ENCODE measurements at regions not wholly inside any gene's neighbourhood (a gene's known extent, or its start where the extent isn't known, plus 50 kb on each side); places are given as distances from the start of the nearest gene placed in this dataset.
A peak's percentile ranks its signal among the peaks of the same experiment; 100 is the strongest.

GRCh38 chr4:138555108-138555507 is 313.0 kb upstream of the SLC7A11 start:
- DNase-seq (ENCODE audit: low spot score), result no peak
- Histone ChIP-seq H3K4me1 (ENCODE audit: insufficient read depth, poor library complexity, severe bottlenecking) (no peaks in the 10 kb centered on the region), H3K9me3 (ENCODE audit: severe bottlenecking) (no peaks in the 10 kb centered on the region), H3K27me3 (ENCODE audit: insufficient read depth, poor library complexity, severe bottlenecking) (no peaks in the 10 kb centered on the region), H3K27ac (ENCODE audit: poor library complexity, severe bottlenecking) (no peak overlapping the region), H3K36me3 (ENCODE audit: low read depth) (no peaks in the 10 kb centered on the region), H3K4me3 (ENCODE audit: severe bottlenecking) (no peak overlapping the region)
- ATAC-seq (ENCODE audit: low read depth), result no peak
- no peak for TF ChIP-seq CTCF (IDR thresholded peaks at IDR 0.05; ENCODE audit: poor library complexity, severe bottlenecking)

- peak; percentile 27 for DNase-seq (ENCODE audit: low spot score)
- TF ChIP-seq CTCF (IDR thresholded peaks at IDR 0.05; ENCODE audit: poor library complexity, severe bottlenecking), result no peak
- no peaks in the 10 kb centered on the region for H3K36me3 ChIP-seq (ENCODE audit: low read depth)
- H3K27me3 ChIP-seq (ENCODE audit: insufficient read depth, poor library complexity, severe bottlenecking), result no peaks in the 10 kb centered on the region
- ATAC-seq (ENCODE audit: low read depth), result no peak
- H3K4me1 ChIP-seq (ENCODE audit: insufficient read depth, poor library complexity, severe bottlenecking), result no peaks in the 10 kb centered on the region
- H3K27ac ChIP-seq (ENCODE audit: poor library complexity, severe bottlenecking), result no peak overlapping the region
- H3K4me3 ChIP-seq (ENCODE audit: severe bottlenecking), result no peak overlapping the region
- no peaks in the 10 kb centered on the region for H3K9me3 ChIP-seq (ENCODE audit: severe bottlenecking)
Measured at GRCh38 chr4:138553001-138553845, 311.1 kb upstream of the SLC7A11 start.

DNA sequence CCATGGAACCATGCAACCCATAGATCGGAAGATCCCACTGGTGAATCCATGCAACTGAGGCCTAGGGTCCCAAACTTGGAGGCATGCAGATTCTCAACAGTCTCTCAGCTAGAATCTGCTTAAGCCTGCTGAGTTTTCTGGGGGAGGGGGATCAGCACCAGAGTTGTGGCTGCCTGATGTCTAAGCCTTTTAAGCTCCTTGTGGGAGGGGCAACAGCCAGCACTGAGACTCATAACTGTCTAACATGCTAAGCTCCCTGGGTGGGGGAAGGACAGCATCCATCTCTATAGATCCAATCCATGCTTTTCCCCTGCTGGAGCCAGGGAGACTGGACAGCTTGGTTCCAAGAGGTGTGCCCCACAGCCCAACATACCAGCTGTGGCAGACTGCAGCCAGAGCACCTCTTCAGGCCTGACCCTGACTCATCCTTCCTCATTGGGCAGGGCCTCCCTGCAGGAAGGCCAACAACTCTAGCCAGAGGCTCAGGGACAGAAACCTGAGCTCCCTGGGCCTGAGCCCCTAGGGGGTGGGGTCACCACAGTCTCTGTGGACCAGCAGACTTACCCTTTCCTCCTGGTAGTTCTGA is 300.1 kb upstream of the SLC7A11 start:
- peak; percentile 36; the same call in 2 of the 3 replicates for ATAC-seq (ENCODE audit: low read depth)
- H3K4me3 ChIP-seq (ENCODE audit: severe bottlenecking), result no peak overlapping the region

DNA sequence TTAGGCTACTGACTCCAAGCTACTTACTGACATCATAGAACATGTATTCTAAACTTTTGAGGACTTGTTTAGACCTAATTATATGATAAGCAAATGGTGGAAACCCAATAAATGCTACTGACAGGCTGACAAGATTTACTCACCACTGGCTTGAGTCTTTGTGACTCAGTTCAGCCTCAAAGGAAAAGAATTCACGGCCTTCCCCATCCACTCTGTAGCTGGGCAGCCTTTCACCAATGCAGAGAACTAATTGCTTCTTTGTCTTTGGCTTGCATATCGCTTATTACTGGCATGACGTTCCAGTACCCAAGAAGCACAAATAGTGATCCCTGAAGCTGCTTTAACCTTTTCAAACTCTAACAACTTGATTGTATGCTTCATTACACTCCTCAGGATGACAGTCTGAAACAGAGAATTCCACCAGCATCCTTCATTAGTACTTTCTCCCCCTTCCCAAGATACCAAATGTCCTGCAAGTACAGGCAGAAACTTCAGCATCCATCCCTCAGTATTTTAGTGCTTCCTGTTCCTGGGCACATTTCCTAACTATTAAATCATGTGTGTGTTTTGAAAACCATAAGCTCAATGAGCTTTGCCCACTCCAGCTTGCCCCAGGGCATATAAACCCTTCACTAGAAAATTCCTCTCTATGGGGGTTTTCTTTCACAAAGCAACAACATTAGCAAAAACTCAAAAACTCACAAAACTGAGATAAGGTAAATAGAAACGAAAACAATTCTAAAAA is 298.1 kb upstream of the SLC7A11 start:
- no peaks in the 10 kb centered on the region for H3K27me3 ChIP-seq (ENCODE audit: insufficient read depth, poor library complexity, severe bottlenecking)
- ATAC-seq (ENCODE audit: low read depth), result no peak
- DNase-seq (ENCODE audit: low spot score), result no peak

More for the DNA sequence above, 300.1 kb upstream of the SLC7A11 start:
- DNase-seq (ENCODE audit: low spot score), result no peak
- H3K36me3 ChIP-seq (ENCODE audit: low read depth), result no peaks in the 10 kb centered on the region
- no peak overlapping the region for H3K27ac ChIP-seq (ENCODE audit: poor library complexity, severe bottlenecking)
- peaks cover 8% of the 10 kb centered on the region for H3K4me1 ChIP-seq (ENCODE audit: insufficient read depth, poor library complexity, severe bottlenecking)
- peaks cover 2% of the 10 kb centered on the region for H3K9me3 ChIP-seq (ENCODE audit: severe bottlenecking)
- no peak for TF ChIP-seq CTCF (IDR thresholded peaks at IDR 0.05; ENCODE audit: poor library complexity, severe bottlenecking)
- no peaks in the 10 kb centered on the region for H3K27me3 ChIP-seq (ENCODE audit: insufficient read depth, poor library complexity, severe bottlenecking)

More for the DNA sequence above, 298.1 kb upstream of the SLC7A11 start:
- H3K4me1 ChIP-seq (ENCODE audit: insufficient read depth, poor library complexity, severe bottlenecking), result peaks cover 8% of the 10 kb centered on the region
- peak overlapping the region; percentile 26 for H3K27ac ChIP-seq (ENCODE audit: poor library complexity, severe bottlenecking)
- TF ChIP-seq CTCF (IDR thresholded peaks at IDR 0.05; ENCODE audit: poor library complexity, severe bottlenecking), result no peak
- H3K4me3 ChIP-seq (ENCODE audit: severe bottlenecking), result no peak overlapping the region
- no peaks in the 10 kb centered on the region for H3K9me3 ChIP-seq (ENCODE audit: severe bottlenecking)
- no peaks in the 10 kb centered on the region for H3K36me3 ChIP-seq (ENCODE audit: low read depth)
